Transverse colon (tissue), 4 donors: ENCODE measurements at regions not wholly inside any gene's neighbourhood (a gene's known extent, or its start where the extent isn't known, plus 50 kb on each side); places are given as distances from the start of the nearest gene placed in this dataset.
"Not testable (repeated sequence)": the region's sequence is repeated elsewhere in the genome, so short reads cannot be mapped to it uniquely, and the experiment has no call there.

Experiments
- DNase-seq: peaks from one replicate; pipeline ENCODE4 v3.0.0-alpha.2; 2019
- H3K27ac ChIP-seq, 4 donors: fragments of 200-600 bp; sonication (generic); 2 replicates each; pipeline ENCODE4 v1.5.1; 2016 to 2018; ENCODE audit warnings: inconsistent platforms in 4 of 4
- H3K27me3 ChIP-seq: fragments of 200-600 bp; sonication (generic); 2 replicates; pipeline ENCODE4 v1.5.1; 2017; ENCODE audit warnings: inconsistent platforms
- H3K36me3 ChIP-seq, 4 donors: fragments of 200-600 bp; sonication (generic); 2 replicates each; pipeline ENCODE4 v1.5.1; 2017 to 2019; ENCODE audit warnings: inconsistent platforms in 4 of 4
- H3K4me1 ChIP-seq, 4 donors: fragments of 200-600 bp; sonication (generic); 2 replicates each; pipeline ENCODE4 v1.5.1; 2017 to 2020; ENCODE audit warnings: inconsistent platforms in 4 of 4
- H3K4me3 ChIP-seq, 4 donors: fragments of 200-600 bp; sonication (generic); 1 replicate in 1 of 4; 2 replicates in 3 of 4; pipeline versions ENCODE4 v1.5.1 to v1.6.1; 2017 to 2019; ENCODE audit warnings: inconsistent platforms in 4 of 4
- H3K9me3 ChIP-seq, 2 donors: fragments of 200-600 bp; sonication (generic); 2 replicates each; pipeline ENCODE4 v1.5.1; 2017 to 2019; ENCODE audit warnings: inconsistent platforms in 2 of 2
- EP300 ChIP-seq: sonication (generic); formaldehyde crosslinking; IDR thresholded peaks from one replicate; pipeline ENCODE4 v1.6.1; 2017; ENCODE audit warnings: antibody characterized with exemption, low read depth
- POLR2A ChIP-seq: fragments of 450-650 bp; IDR thresholded peaks from one replicate; pipeline ENCODE4 v1.6.1; 2016; ENCODE audit warnings: antibody characterized with exemption, mild to moderate bottlenecking, moderate library complexity
- POLR2AphosphoS5 ChIP-seq, 3 donors: sonication (generic); formaldehyde crosslinking; IDR thresholded peaks; one replicate each; pipeline ENCODE4 v1.6.1; 2016; ENCODE audit warnings: antibody characterized with exemption in 3 of 3
- WGBS, 2 donors: methylation state at CpG; one replicate each; pipeline ENCODE4 v1.1.5; 2018; ENCODE audit warnings: low coverage in 1 of 2; 5-methylcytosine and 5-hydroxymethylcytosine counted together
- in situ Hi-C, 4 donors: fragments of 200-750 bp; cut with MboI; loops; one replicate each; pipeline versions ENCODE4 v1.15.0 to v1.15.1; 2017; ENCODE audit warnings: low sequenced_read_pairs in 3 of 4, low pct_ligation_motif_present in 1 of 4, low pct_unique_long_range_greater_than_20kb in 1 of 4
- intact Hi-C: fragments of 100-400 bp; cut with DNase I; formaldehyde crosslinking; loops from one replicate; pipeline ENCODE4 v1.15.1; 2023; ENCODE audit warnings: low total_unique reads
- TF ChIP-seq, protein P1 (sequence below), 5 experiments: fragments of 200-600 bp in 3 of 5; fragments of 450-650 bp in 2 of 5; sonication (generic) in 3 of 5; IDR thresholded peaks; 1 replicate in 2 of 5; 2 replicates in 3 of 5; pipeline ENCODE4 v1.5.1; 2016 to 2017; ENCODE audit warnings: antibody characterized with exemption in 5 of 5, inconsistent platforms in 3 of 5, mild to moderate bottlenecking in 2 of 5, moderate library complexity in 1 of 5

DNA sequence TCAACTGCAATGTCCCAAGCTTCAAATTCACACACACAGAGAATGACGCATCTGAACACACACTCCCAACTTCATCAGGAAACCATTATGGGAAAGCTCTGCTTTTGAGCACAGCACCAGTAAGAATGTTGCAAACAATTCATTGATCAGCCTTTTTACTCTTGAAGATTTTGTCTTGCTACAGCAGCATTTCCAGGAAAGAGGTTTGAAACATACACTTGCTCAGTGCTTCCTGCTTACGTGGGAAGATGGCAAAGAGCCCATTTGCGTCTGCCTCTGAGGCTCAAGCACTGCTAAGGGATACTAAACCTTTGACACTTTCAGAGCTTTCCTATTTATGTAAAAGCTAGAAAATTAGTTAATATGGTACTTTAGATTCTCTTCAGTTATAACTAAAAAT is 77.2 kb upstream of the MON1B start:
- no peak overlapping the region for H3K27ac ChIP-seq
- intact Hi-C loops: no loop called here
- H3K4me1 ChIP-seq: no peaks in the 10 kb centered on the region
- H3K9me3 ChIP-seq: no peaks in the 10 kb centered on the region
- 47 to 77% methylated on average over 1 to 3 of the region's 3 CpGs for WGBS, 2 donors
- no peak overlapping the region for H3K4me3 ChIP-seq
- no peaks in the 10 kb centered on the region for H3K27me3 ChIP-seq
- TF ChIP-seq, protein P1, sequence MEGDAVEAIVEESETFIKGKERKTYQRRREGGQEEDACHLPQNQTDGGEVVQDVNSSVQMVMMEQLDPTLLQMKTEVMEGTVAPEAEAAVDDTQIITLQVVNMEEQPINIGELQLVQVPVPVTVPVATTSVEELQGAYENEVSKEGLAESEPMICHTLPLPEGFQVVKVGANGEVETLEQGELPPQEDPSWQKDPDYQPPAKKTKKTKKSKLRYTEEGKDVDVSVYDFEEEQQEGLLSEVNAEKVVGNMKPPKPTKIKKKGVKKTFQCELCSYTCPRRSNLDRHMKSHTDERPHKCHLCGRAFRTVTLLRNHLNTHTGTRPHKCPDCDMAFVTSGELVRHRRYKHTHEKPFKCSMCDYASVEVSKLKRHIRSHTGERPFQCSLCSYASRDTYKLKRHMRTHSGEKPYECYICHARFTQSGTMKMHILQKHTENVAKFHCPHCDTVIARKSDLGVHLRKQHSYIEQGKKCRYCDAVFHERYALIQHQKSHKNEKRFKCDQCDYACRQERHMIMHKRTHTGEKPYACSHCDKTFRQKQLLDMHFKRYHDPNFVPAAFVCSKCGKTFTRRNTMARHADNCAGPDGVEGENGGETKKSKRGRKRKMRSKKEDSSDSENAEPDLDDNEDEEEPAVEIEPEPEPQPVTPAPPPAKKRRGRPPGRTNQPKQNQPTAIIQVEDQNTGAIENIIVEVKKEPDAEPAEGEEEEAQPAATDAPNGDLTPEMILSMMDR (IDR thresholded peaks at IDR 0.05): no peak
- TF ChIP-seq EP300 (no peak), POLR2AphosphoS5 (IDR thresholded peaks at IDR 0.05) (no peak), POLR2A (no peak)
- H3K36me3 ChIP-seq: no peaks in the 10 kb centered on the region
- in situ Hi-C loops: no loop called here
- DNase-seq: no peak

DNA sequence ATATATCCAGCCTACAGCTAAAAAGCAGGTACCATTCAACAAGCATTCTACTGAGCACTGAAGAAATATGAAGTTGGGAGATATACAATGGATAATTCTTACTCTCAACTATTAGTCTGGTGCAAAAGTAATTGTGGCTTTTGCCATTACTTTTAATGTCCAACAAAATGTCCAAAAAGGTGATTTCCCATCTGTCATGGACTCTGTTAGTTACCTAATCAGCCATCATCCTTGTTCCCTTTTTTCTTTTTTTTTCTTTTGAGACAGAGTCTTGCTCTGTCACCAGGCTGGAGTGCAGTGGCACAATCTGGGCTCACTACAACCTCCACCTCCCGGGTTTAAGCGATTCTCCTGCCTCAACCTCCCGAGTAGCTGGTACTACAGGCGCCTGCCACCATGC is 76.6 kb upstream of the MON1B start:
- WGBS, 2 donors: 85 to 91% methylated on average over 4 of the region's 4 CpGs
- H3K4me3 ChIP-seq, H3K4me1 ChIP-seq, intact Hi-C loops, H3K9me3 ChIP-seq, DNase-seq, H3K27ac ChIP-seq, H3K36me3 ChIP-seq, H3K27me3 ChIP-seq, in situ Hi-C loops: not testable (repeated sequence)

DNA sequence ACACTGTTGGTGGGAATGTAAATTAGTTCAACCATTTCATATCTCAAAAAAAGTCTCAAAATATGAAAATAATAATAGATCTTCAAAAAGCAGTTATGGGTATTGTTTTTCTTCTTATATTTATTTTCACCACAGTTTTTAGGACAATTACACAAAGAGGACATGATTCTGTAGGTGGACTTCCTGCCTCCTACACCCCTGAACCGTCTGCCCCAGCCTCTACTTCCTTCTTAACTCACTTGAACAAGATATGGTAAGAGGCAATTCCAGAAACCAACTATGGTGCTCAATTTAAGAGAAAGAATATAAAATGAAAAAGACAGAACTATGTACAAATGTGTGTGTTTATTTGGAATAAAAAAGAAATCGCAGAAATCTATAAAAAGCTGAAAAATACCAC is 74.1 kb upstream of the MON1B start:
- in situ Hi-C loops (no loop called here), intact Hi-C loops (no loop called here)
- Histone ChIP-seq H3K27me3 (no peaks in the 10 kb centered on the region), H3K9me3 (no peaks in the 10 kb centered on the region), H3K27ac (no peak overlapping the region), H3K4me1 (no peaks in the 10 kb centered on the region), H3K4me3 (no peak overlapping the region), H3K36me3 (no peaks in the 10 kb centered on the region)
- TF ChIP-seq EP300: no peak
- TF ChIP-seq, protein P1 (IDR thresholded peaks at IDR 0.05): no peak
- no peak for TF ChIP-seq POLR2AphosphoS5 (IDR thresholded peaks at IDR 0.05)
- no peak for TF ChIP-seq POLR2A
- no peak for DNase-seq
- WGBS, 2 donors: 54% methylated on average over 2 of the region's 2 CpGs

GRCh38 chr16:77117707-77118106 is 73.3 kb upstream of the MON1B start:
- DNase-seq: no peak
- no peak overlapping the region for H3K27ac ChIP-seq
- 44 to 60% methylated on average over 1 to 3 of the region's 3 CpGs for WGBS, 2 donors
- H3K27me3 ChIP-seq: no peaks in the 10 kb centered on the region
- TF ChIP-seq EP300 (no peak), POLR2AphosphoS5 (IDR thresholded peaks at IDR 0.05) (no peak), POLR2A (no peak)
- TF ChIP-seq, protein P1 (IDR thresholded peaks at IDR 0.05): no peak
- no peak overlapping the region for H3K4me3 ChIP-seq
- H3K9me3 ChIP-seq: no peaks in the 10 kb centered on the region
- intact Hi-C loops: no loop called here
- in situ Hi-C loops: no loop called here
- no peaks in the 10 kb centered on the region for H3K4me1 ChIP-seq
- H3K36me3 ChIP-seq: no peaks in the 10 kb centered on the region

DNA sequence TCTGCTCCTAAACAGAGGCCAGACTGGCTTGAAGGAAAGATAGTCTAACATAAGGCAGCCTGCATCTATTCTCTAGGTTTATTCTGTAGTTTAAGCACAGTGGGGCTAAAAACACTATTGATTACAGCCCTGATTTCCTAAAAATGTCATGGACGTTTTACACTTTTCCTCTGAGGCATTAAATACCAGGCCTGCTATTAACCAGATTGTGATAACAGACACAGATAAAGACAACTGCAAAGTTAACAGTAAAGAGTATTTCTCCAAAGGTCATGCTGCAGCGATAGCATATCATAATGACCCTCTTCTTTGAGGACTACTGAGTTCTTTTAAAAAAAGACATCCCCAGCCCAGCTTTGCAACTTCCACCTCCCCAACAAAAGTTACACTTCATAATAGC is 59.6 kb upstream of the MON1B start:
- Histone ChIP-seq H3K27ac (no peak overlapping the region), H3K4me3 (no peak overlapping the region), H3K9me3 (no peaks in the 10 kb centered on the region), H3K27me3 (no peaks in the 10 kb centered on the region), H3K36me3 (no peaks in the 10 kb centered on the region), H3K4me1 (no peaks in the 10 kb centered on the region)
- TF ChIP-seq EP300 (no peak), POLR2A (no peak)
- no peak for DNase-seq
- in situ Hi-C loops: no loop called here
- WGBS, 2 donors: 46 to 48% methylated on average over 2 of the region's 2 CpGs
- intact Hi-C loops: no loop called here
